ENCODE measurements at regions not wholly inside any gene's neighbourhood (a gene's known extent, or its start where the extent isn't known, plus 50 kb on each side); places are given as distances from the start of the nearest gene placed in this dataset.

DNA sequence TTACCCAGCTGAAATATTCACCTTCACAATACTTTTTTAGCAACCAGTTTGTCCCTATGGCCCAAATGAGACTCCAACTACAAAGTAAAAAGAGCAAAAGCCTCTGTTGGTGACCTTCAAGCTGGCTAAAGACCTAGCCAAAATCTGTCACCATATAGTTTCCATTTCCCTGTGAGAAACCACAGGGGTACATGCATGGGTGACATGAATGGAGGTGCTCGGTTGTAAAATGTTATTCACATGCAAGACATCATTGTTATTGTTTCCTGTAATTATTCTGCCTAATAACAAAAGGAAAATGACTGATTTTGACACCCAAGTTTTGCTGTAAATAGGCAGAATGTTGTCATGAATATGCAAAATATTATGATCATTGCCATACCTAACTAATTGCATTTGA is 285.3 kb downstream of the ZNF608 start:
- H3K27me3 ChIP-seq (ENCODE audit: insufficient read depth, low read length, poor library complexity), result no peaks in the 10 kb centered on the region
- no peak overlapping the region for H3K27ac ChIP-seq (ENCODE audit: low read depth, low read length)
- no peaks in the 10 kb centered on the region for H3K79me1 ChIP-seq (ENCODE audit: low read length)
- no CpG with 5 or more reads among the region's 1 CpG for WGBS (ENCODE audit: extremely low coverage, insufficient coverage, low lambda C conversion rate)
- no peak overlapping the region for H3K56ac ChIP-seq (ENCODE audit: low read length)
- H3K79me2 ChIP-seq (ENCODE audit: control insufficient read depth, insufficient read depth, low read length), result no peaks in the 10 kb centered on the region
- no peak overlapping the region for H2BK5ac ChIP-seq (ENCODE audit: low read length)
- H3K18ac ChIP-seq (ENCODE audit: low read length), result no peak overlapping the region
- H3K36me3 ChIP-seq (ENCODE audit: control insufficient read depth, insufficient read depth, low read length), result no peaks in the 10 kb centered on the region
- no peak overlapping the region for H3K9ac ChIP-seq (ENCODE audit: low read length)
- H4K5ac ChIP-seq (ENCODE audit: low read length), result no peak overlapping the region
- no peak overlapping the region for H2AK5ac ChIP-seq (ENCODE audit: low read length)
- no peak overlapping the region for H3K4me3 ChIP-seq (ENCODE audit: low read length)
- no peaks in the 10 kb centered on the region for H3K4me1 ChIP-seq (ENCODE audit: control insufficient read depth, low read depth, low read length)
- no peak overlapping the region for H2BK120ac ChIP-seq (ENCODE audit: low read depth, low read length)
- no peak overlapping the region for H2BK15ac ChIP-seq (replicated peaks; ENCODE audit: low read depth)
- H3K4ac ChIP-seq (ENCODE audit: low read depth, low read length), result no peak overlapping the region
- no peak overlapping the region for H3K23ac ChIP-seq (ENCODE audit: low read length)
- H4K8ac ChIP-seq (ENCODE audit: low read depth, low read length), result no peak overlapping the region
- DNase-seq, result no peak
- no peak overlapping the region for H3K4me2 ChIP-seq (ENCODE audit: low read length)

DNA sequence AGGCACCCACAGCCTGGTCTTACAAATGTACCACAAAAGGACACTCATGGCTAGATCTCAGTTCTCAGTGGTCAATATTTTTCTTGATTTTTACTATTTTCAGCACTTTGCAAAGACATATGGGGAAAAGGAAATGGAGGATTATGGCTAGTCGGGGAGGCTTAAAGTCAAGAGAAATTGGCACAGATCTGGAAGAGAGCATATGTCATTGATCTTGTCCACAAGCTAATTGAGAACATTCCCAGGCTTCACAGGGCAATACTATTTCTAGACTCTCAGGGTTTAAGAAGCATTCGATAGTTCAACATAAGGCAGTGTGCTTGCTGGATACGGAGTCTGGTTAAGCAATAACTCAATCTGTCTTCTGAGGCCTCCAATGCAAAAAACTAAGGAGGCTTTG is 285.8 kb downstream of the ZNF608 start:
- Histone ChIP-seq H3K36me3 (ENCODE audit: control insufficient read depth, insufficient read depth, low read length) (no peaks in the 10 kb centered on the region), H3K4me1 (ENCODE audit: control insufficient read depth, low read depth, low read length) (no peaks in the 10 kb centered on the region), H3K79me1 (ENCODE audit: low read length) (no peaks in the 10 kb centered on the region), H2BK120ac (ENCODE audit: low read depth, low read length) (no peak overlapping the region), H2BK5ac (ENCODE audit: low read length) (no peak overlapping the region), H4K8ac (ENCODE audit: low read depth, low read length) (no peak overlapping the region), H3K56ac (ENCODE audit: low read length) (no peak overlapping the region), H3K18ac (ENCODE audit: low read length) (no peak overlapping the region), H3K9ac (ENCODE audit: low read length) (no peak overlapping the region), H3K23ac (ENCODE audit: low read length) (no peak overlapping the region), H3K27me3 (ENCODE audit: insufficient read depth, low read length, poor library complexity) (no peaks in the 10 kb centered on the region), H3K4me3 (ENCODE audit: low read length) (no peak overlapping the region), H3K27ac (ENCODE audit: low read depth, low read length) (no peak overlapping the region), H2BK15ac (replicated peaks; ENCODE audit: low read depth) (no peak overlapping the region), H4K5ac (ENCODE audit: low read length) (no peak overlapping the region), H3K79me2 (ENCODE audit: control insufficient read depth, insufficient read depth, low read length) (no peaks in the 10 kb centered on the region), H3K4me2 (ENCODE audit: low read length) (no peak overlapping the region), H3K4ac (ENCODE audit: low read depth, low read length) (no peak overlapping the region), H2AK5ac (ENCODE audit: low read length) (no peak overlapping the region)
- WGBS (ENCODE audit: extremely low coverage, insufficient coverage, low lambda C conversion rate), result no CpG with 5 or more reads among the region's 3 CpGs
- DNase-seq, result no peak

DNA sequence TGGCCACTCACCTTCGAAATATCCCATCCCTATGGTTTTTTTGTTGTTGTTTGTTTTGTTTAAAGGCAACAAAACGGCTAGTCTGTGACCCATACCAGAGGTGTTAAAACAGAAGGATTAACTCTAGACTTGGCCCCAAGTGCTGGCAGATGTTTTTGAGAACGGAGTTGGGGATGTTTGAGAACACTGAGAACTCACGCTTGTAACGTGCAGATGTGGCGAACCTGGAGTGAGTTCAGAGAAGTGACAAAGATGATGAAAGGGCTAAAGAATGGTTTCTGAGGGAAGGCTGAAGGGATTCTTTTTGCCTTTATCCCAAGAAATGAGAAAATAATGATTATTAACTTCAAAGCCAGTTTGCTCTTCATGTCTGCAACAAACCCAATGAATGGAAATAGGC is 286.5 kb downstream of the ZNF608 start:
- H4K8ac ChIP-seq (ENCODE audit: low read depth, low read length), result no peak overlapping the region
- no peak for DNase-seq
- H4K5ac ChIP-seq (ENCODE audit: low read length), result no peak overlapping the region
- no peak overlapping the region for H3K23ac ChIP-seq (ENCODE audit: low read length)
- no CpG with 5 or more reads among the region's 6 CpGs for whole genome bisulfite sequencing (ENCODE audit: extremely low coverage, insufficient coverage, low lambda C conversion rate)
- H2BK120ac ChIP-seq (ENCODE audit: low read depth, low read length), result no peak overlapping the region
- no peak overlapping the region for H3K27ac ChIP-seq (ENCODE audit: low read depth, low read length)
- H3K18ac ChIP-seq (ENCODE audit: low read length), result no peak overlapping the region
- H3K56ac ChIP-seq (ENCODE audit: low read length), result no peak overlapping the region
- H3K4me2 ChIP-seq (ENCODE audit: low read length), result no peak overlapping the region
- no peak overlapping the region for H3K9ac ChIP-seq (ENCODE audit: low read length)
- no peak overlapping the region for H2AK5ac ChIP-seq (ENCODE audit: low read length)
- no peaks in the 10 kb centered on the region for H3K79me1 ChIP-seq (ENCODE audit: low read length)
- H3K79me2 ChIP-seq (ENCODE audit: control insufficient read depth, insufficient read depth, low read length), result no peaks in the 10 kb centered on the region
- no peaks in the 10 kb centered on the region for H3K36me3 ChIP-seq (ENCODE audit: control insufficient read depth, insufficient read depth, low read length)
- no peaks in the 10 kb centered on the region for H3K27me3 ChIP-seq (ENCODE audit: insufficient read depth, low read length, poor library complexity)
- H2BK5ac ChIP-seq (ENCODE audit: low read length), result no peak overlapping the region
- no peaks in the 10 kb centered on the region for H3K4me1 ChIP-seq (ENCODE audit: control insufficient read depth, low read depth, low read length)
- no peak overlapping the region for H3K4ac ChIP-seq (ENCODE audit: low read depth, low read length)
- no peak overlapping the region for H2BK15ac ChIP-seq (replicated peaks; ENCODE audit: low read depth)
- no peak overlapping the region for H3K4me3 ChIP-seq (ENCODE audit: low read length)

DNA sequence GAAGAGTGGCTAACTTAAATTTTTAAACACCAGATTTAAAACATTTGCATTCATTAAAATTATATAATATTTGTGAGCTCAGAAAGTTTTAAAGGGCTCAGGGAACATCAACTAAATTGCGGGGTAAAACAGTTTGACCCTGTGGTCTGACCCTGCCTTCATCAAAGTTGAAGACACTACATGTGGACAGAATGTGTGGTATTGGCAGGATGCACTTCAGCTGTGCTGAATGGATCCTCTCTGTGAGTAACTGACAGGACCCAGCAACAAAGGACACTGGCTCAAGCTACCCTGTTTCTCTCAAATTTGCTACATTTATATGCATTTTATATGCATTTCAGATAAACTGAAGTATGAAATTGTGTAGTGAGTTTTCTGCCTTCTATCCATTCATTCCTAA is 288.5 kb downstream of the ZNF608 start:
- Histone ChIP-seq H3K23ac (ENCODE audit: low read length) (no peak overlapping the region), H3K79me1 (ENCODE audit: low read length) (no peaks in the 10 kb centered on the region), H3K56ac (ENCODE audit: low read length) (no peak overlapping the region), H4K5ac (ENCODE audit: low read length) (no peak overlapping the region), H2BK120ac (ENCODE audit: low read depth, low read length) (no peak overlapping the region), H2BK15ac (replicated peaks; ENCODE audit: low read depth) (no peak overlapping the region), H3K27me3 (ENCODE audit: insufficient read depth, low read length, poor library complexity) (no peaks in the 10 kb centered on the region), H2AK5ac (ENCODE audit: low read length) (no peak overlapping the region), H3K9ac (ENCODE audit: low read length) (no peak overlapping the region), H4K8ac (ENCODE audit: low read depth, low read length) (no peak overlapping the region), H3K36me3 (ENCODE audit: control insufficient read depth, insufficient read depth, low read length) (no peaks in the 10 kb centered on the region), H3K27ac (ENCODE audit: low read depth, low read length) (no peak overlapping the region), H3K18ac (ENCODE audit: low read length) (no peak overlapping the region), H3K79me2 (ENCODE audit: control insufficient read depth, insufficient read depth, low read length) (no peaks in the 10 kb centered on the region), H2BK5ac (ENCODE audit: low read length) (no peak overlapping the region), H3K4me1 (ENCODE audit: control insufficient read depth, low read depth, low read length) (no peaks in the 10 kb centered on the region), H3K4me3 (ENCODE audit: low read length) (no peak overlapping the region), H3K4ac (ENCODE audit: low read depth, low read length) (no peak overlapping the region), H3K4me2 (ENCODE audit: low read length) (no peak overlapping the region)
- DNase-seq, result no peak
- no CpG with 5 or more reads among the region's 1 CpG for WGBS (ENCODE audit: extremely low coverage, insufficient coverage, low lambda C conversion rate)

DNA sequence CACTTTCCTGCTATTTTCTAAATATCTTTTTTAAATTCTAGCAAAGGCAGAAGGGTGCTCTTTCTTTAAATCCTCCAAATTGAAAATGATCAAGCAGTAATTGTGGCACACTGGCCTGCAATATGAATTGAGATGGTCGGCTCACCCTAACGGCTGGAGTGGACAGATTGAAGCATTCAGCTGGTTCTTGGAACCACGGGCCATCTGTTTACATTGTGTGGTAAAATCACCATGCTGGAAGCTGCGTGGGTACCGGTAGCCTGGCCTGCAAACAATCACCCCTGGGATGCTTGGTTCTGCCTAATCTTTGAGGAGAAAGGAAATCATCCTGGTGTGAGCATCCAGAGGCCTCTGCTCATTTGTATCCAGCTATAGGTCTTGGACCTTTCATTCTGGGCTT is 289.3 kb downstream of the ZNF608 start:
- Histone ChIP-seq H4K5ac (ENCODE audit: low read length) (no peak overlapping the region), H3K27ac (ENCODE audit: low read depth, low read length) (no peak overlapping the region), H3K4me1 (ENCODE audit: control insufficient read depth, low read depth, low read length) (no peaks in the 10 kb centered on the region), H2AK5ac (ENCODE audit: low read length) (no peak overlapping the region), H2BK15ac (replicated peaks; ENCODE audit: low read depth) (no peak overlapping the region), H3K27me3 (ENCODE audit: insufficient read depth, low read length, poor library complexity) (no peaks in the 10 kb centered on the region), H3K23ac (ENCODE audit: low read length) (no peak overlapping the region), H3K36me3 (ENCODE audit: control insufficient read depth, insufficient read depth, low read length) (no peaks in the 10 kb centered on the region), H3K4ac (ENCODE audit: low read depth, low read length) (no peak overlapping the region), H3K18ac (ENCODE audit: low read length) (no peak overlapping the region), H3K4me3 (ENCODE audit: low read length) (no peak overlapping the region), H2BK5ac (ENCODE audit: low read length) (no peak overlapping the region), H3K4me2 (ENCODE audit: low read length) (no peak overlapping the region), H4K8ac (ENCODE audit: low read depth, low read length) (no peak overlapping the region), H3K56ac (ENCODE audit: low read length) (no peak overlapping the region), H2BK120ac (ENCODE audit: low read depth, low read length) (no peak overlapping the region), H3K9ac (ENCODE audit: low read length) (no peak overlapping the region), H3K79me2 (ENCODE audit: control insufficient read depth, insufficient read depth, low read length) (no peaks in the 10 kb centered on the region), H3K79me1 (ENCODE audit: low read length) (no peaks in the 10 kb centered on the region)
- no peak for DNase-seq
- no CpG with 5 or more reads among the region's 5 CpGs for WGBS (ENCODE audit: extremely low coverage, insufficient coverage, low lambda C conversion rate)

DNA sequence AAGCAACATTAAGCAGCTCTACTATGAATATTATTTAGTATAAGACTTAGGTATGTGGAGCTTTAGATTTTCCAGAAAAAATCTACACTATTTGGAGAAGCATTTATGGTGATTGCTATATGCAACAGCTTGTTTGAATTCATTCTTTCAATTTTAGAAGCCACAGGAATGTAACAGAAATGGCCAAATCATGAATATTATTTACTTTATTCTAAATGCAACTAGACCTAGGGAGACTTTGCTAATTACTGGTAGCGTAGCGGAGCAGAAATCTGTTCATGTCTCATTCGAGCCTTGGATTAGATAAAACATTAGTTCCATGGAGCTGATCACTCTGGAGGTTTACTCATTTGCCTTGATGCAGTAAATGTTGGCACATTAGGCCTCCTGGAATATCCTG is 290.2 kb downstream of the ZNF608 start:
- H2BK5ac ChIP-seq (ENCODE audit: low read length), result no peak overlapping the region
- no peak overlapping the region for H3K27ac ChIP-seq (ENCODE audit: low read depth, low read length)
- H3K56ac ChIP-seq (ENCODE audit: low read length), result no peak overlapping the region
- H3K4me3 ChIP-seq (ENCODE audit: low read length), result no peak overlapping the region
- no peak overlapping the region for H2AK5ac ChIP-seq (ENCODE audit: low read length)
- no peak overlapping the region for H2BK120ac ChIP-seq (ENCODE audit: low read depth, low read length)
- H3K36me3 ChIP-seq (ENCODE audit: control insufficient read depth, insufficient read depth, low read length), result no peaks in the 10 kb centered on the region
- H3K79me1 ChIP-seq (ENCODE audit: low read length), result no peaks in the 10 kb centered on the region
- DNase-seq, result no peak
- H3K79me2 ChIP-seq (ENCODE audit: control insufficient read depth, insufficient read depth, low read length), result no peaks in the 10 kb centered on the region
- H3K23ac ChIP-seq (ENCODE audit: low read length), result no peak overlapping the region
- H3K27me3 ChIP-seq (ENCODE audit: insufficient read depth, low read length, poor library complexity), result no peaks in the 10 kb centered on the region
- no peak overlapping the region for H3K4me2 ChIP-seq (ENCODE audit: low read length)
- H2BK15ac ChIP-seq (replicated peaks; ENCODE audit: low read depth), result no peak overlapping the region
- WGBS (ENCODE audit: extremely low coverage, insufficient coverage, low lambda C conversion rate), result no CpG with 5 or more reads among the region's 3 CpGs
- no peak overlapping the region for H4K5ac ChIP-seq (ENCODE audit: low read length)
- H3K4me1 ChIP-seq (ENCODE audit: control insufficient read depth, low read depth, low read length), result no peaks in the 10 kb centered on the region
- no peak overlapping the region for H3K9ac ChIP-seq (ENCODE audit: low read length)
- no peak overlapping the region for H3K4ac ChIP-seq (ENCODE audit: low read depth, low read length)
- H4K8ac ChIP-seq (ENCODE audit: low read depth, low read length), result no peak overlapping the region
- H3K18ac ChIP-seq (ENCODE audit: low read length), result no peak overlapping the region

All from mesendoderm (in vitro differentiated cells).